Left colon (tissue), 2 donors: ENCODE measurements at regions not wholly inside any gene's neighbourhood (a gene's known extent, or its start where the extent isn't known, plus 50 kb on each side); places are given as distances from the start of the nearest gene placed in this dataset.
"Not testable (repeated sequence)": the region's sequence is repeated elsewhere in the genome, so short reads cannot be mapped to it uniquely, and the experiment has no call there.

Source experiments
- ATAC-seq: fragments of 200-7000 bp; cut with Tn5 transposase; one replicate; pipeline ENCODE4 v1.9.1; 2020; ENCODE audit warnings: mild to moderate bottlenecking, moderate library complexity
- DNase-seq, 2 donors: peaks; one replicate each; pipeline ENCODE4 v3.0.0-alpha.2; 2020
- intact Hi-C, 2 donors: fragments of 100-400 bp; cut with DNase I in 1 of 2; cut with micrococcal nuclease in 1 of 2; formaldehyde crosslinking; loops; one replicate each; pipeline versions ENCODE4 v1.11.2 to v1.14.0; 2022; cut with DNase I, micrococcal nuclease
- donor health status: DM: no; HTN: no; CAD: no.
- donor health status: DM: yes; HTN: yes; CAD: no.

DNA sequence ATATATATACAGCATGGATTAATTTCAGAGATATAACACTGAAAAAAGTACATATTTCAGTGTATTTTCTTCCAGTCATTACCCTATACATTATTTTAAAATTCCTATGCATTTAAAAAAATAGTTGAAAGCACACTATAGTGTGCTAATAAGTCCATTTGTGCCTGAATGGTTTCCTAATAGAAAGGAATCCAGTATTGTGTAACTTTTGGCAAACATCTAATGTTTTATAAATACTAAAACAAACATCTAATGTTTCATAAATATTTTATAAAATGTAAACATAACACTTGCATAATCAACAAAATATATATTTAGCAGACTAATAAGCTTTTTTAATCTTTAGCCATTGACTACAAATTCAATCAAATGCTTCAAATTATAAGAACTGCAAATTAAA is 126.6 kb upstream of the FIBIN start:
- no peak for DNase-seq
- intact Hi-C loops: no loop called here
- no peak for ATAC-seq

GRCh38 chr11:26878959-26879581 is 114.8 kb upstream of the FIBIN start:
- DNase-seq (no peak), ATAC-seq (no peak)
- intact Hi-C loops: no loop called here

DNA sequence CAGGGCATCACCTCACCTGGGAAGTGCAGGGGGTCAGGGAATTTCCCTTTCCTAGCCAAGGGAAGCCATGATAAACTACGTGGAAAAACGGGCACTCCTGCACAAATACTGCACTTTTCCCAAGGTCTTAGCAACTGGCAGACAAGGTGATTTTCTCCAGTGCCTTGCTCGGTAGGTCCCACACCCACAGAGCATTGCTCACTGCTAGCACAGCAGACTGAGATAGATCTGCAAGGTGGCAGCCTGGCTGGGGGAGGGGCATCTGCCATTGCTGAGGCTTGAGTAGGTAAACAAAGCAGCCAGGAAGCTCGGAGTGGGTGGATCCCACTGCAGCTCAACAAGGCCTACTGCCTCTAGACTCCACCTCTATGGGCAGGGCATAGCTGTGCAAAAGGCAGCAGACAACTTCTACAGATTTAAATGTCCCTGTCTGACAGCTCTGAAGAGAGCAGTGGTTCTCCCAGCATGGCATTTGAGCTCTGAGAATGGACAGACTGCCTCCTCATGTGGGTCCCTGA is 111.5 kb upstream of the FIBIN start:
- ATAC-seq, DNase-seq, intact Hi-C loops: not testable (repeated sequence)

DNA sequence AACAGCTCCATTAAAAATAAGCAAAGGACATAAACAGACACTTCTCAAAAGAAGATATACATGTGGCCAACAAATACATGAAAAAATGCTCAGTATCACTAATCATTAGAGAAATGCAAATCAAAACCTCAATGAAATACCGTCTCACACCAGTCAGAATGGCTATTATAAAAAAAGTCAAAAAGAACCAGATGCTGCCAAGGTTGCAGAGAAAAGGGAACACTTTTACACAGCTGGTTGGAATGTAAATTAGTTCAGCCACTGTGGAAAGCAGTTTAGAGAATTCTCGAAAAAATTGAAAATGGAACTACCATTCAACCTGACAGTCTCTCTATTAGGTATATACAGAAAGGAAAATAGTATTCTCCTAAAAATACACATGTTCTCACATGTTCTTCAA is 102.4 kb upstream of the FIBIN start:
- intact Hi-C loops: no loop called here
- DNase-seq (no peak), ATAC-seq (no peak)

- DNase-seq (no peak), ATAC-seq (no peak)
- intact Hi-C loops: no loop called here
Observed at GRCh38 chr11:26896719-26897118, 97.2 kb upstream of the FIBIN start.

- no peak for DNase-seq
- no peak for ATAC-seq
- intact Hi-C loops: no loop called here
Observed at GRCh38 chr11:26898799-26899198, 95.1 kb upstream of the FIBIN start.

- intact Hi-C loops: no loop called here
- no peak for DNase-seq
- ATAC-seq: no peak
Observed at GRCh38 chr11:26901162-26901561, 92.8 kb upstream of the FIBIN start.

GRCh38 chr11:26904132-26904531 is 89.8 kb upstream of the FIBIN start:
- DNase-seq: no peak
- no peak for ATAC-seq
- intact Hi-C loops: no loop called here

GRCh38 chr11:26904801-26905200 is 89.1 kb upstream of the FIBIN start:
- no peak for DNase-seq
- no peak for ATAC-seq
- intact Hi-C loops: no loop called here

DNA sequence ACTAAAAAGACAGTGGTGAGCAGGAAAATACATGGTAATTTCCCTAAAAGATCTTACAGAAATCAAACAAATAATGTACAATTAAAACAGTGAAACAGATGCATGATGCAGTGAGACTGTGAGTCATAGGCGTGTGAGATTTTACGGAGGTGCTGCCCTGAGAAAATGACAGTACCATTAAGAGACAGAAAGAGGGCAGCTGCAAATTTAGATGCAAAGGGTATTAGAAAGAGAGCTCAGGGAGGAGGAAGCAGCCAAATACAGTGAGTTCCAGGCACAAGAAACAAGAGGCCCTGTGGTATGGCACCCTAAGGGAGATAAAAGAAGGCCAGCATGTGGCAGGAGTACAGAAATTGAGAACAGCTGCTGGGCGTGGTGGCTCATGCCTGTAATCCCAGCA is 88.5 kb upstream of the FIBIN start:
- intact Hi-C loops: no loop called here
- DNase-seq: no peak

DNA sequence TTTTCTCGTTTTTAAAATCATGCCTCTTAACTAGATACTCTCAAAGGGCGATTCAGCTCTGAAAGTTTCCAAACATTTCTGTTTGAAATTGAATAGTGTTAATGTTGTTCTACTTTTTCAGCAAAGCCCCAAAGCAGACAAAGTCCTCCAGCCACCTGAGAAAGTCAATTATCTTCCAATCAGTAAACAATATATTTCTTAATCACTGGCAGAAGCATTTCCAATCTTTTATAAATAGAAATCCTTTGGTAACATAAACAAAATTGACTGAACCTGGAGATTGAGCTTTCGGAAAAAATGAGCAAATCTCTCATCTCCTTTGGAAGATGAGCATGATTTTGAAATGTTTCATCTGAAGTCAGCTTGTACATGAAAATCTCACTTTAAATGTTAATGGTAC is 84.4 kb upstream of the FIBIN start:
- intact Hi-C loops: no loop called here
- DNase-seq (no peak), ATAC-seq (no peak)

More for the DNA sequence above, 88.5 kb upstream of the FIBIN start:
- ATAC-seq: no peak

DNA sequence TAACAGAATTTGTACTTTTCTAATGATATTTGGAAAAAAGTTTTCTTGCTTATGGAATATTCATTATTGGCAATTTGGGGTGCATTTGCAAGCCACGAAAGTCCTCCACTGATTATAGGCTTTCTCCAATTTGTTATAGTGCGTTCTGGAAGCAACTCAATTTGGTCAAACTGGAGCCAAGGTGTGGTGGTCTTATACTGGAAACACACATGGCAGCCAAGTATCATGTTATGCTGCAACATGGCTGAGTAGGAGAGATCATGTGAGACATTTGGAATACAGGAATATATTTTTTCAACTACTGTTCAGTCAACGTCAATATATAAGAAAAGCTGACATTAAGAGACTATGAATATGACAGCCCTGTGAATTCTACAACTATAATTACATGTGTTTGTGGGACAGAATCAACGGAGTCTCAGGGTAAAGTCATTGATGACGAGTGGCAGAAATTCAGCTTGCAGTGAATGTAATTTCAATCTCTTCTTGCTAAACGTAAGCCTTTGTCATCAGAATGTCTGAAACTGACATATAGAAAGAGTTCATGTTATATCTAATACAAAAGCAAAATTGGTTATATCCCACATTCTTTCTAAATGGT is 83.8 kb upstream of the FIBIN start:
- ATAC-seq: no peak
- intact Hi-C loops: no loop called here
- no peak for DNase-seq

GRCh38 chr11:26914968-26915367 is 78.9 kb upstream of the FIBIN start:
- DNase-seq (no peak), ATAC-seq (no peak)
- intact Hi-C loops: no loop called here

DNA sequence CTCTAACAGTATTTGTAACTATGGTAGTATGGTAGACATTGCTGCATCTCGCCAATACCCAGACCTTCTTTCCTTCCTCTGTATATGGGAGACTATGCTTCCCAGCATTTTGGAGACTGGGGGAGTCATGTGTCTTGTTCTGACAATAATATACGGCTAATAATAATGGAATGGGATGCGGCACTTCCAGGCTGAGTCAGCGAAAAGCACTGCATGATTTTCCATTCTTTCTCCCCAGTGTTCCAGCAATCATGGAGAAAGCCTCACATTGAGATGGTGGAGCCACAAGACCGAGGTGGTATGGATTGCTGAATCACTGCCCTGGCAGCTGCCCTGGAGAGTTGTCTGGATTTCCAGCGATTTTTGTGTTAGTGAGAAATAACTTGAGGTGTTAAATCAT is 77.1 kb upstream of the FIBIN start:
- no peak for ATAC-seq
- intact Hi-C loops: no loop called here

GRCh38 chr11:26928582-26928981 is 65.3 kb upstream of the FIBIN start:
- intact Hi-C loops: no loop called here
- no peak for ATAC-seq
- no peak for DNase-seq

More for the DNA sequence above, 77.1 kb upstream of the FIBIN start:
- DNase-seq: no peak

DNA sequence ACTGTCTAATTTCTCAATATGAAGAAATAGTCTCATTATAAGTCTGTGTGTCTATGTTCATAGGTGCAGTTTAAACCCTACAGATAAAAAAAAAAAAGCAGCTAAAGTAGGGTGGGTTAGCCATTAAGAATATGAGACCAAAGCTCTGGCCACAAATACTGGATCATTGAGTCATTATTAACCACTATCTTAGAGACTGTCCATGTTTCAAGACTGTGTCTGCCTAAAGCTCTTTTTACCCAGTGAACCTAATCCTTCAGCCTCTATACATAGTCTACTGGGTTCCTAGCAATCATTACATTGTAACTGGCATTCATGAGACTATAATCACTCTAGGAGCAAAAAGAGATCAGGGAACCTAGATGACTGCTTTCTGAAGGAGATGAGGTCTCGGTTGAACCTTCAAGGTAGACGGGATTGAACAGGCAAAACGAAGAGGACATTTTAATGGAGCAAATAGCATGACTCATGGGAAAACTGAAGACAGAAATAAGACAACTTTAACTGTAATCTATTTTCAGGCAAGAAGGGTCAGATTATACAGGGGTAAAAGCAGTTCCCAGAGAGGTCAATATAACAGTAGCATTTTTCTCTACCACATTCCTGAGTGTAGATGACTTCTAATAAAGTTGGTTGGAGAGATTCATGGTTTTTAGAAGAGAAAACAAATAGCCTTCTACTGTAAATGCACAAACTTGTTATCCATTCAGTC is 64.0 kb upstream of the FIBIN start:
- intact Hi-C loops: no loop called here
- DNase-seq (no peak), ATAC-seq (no peak)

GRCh38 chr11:26930518-26931247 is 63.2 kb upstream of the FIBIN start:
- no peak for ATAC-seq
- intact Hi-C loops: no loop called here
- DNase-seq: no peak

- intact Hi-C loops: no loop called here
- no peak for ATAC-seq
- DNase-seq: no peak
Observed at GRCh38 chr11:26931248-26931631, 62.7 kb upstream of the FIBIN start.

DNA sequence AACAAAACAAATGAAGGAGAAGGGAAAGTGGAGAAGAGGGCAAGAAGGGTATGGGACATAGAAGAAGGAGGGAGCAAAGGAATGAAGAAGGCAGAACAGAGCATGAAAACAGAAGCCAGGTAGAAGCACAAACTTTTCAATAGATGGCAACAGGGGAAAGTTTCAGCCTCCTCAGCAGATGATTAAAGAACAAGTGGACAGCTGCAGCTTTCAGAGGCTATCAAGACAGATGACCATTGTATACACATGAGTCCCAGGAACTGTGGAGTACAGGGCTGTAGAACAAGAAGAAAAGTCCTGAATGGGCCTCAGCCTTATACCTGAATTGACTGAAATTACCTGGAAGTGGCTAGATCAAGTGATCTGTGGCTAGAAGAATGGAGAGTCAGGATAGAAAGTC is 62.0 kb upstream of the FIBIN start:
- intact Hi-C loops: no loop called here
- ATAC-seq: no peak
- DNase-seq: no peak

GRCh38 chr11:26936109-26936508 is 57.8 kb upstream of the FIBIN start:
- no peak for ATAC-seq
- DNase-seq: no peak
- intact Hi-C loops: no loop called here
